IPS-NIHi7 (cell line): ENCODE measurements at regions not wholly inside any gene's neighbourhood (a gene's known extent, or its start where the extent isn't known, plus 50 kb on each side); places are given as distances from the start of the nearest gene placed in this dataset.
"Not testable (repeated sequence)": the region's sequence is repeated elsewhere in the genome, so short reads cannot be mapped to it uniquely, and the experiment has no call there.

Experiments
- DNase-seq: peaks from one replicate; pipeline ENCODE4 v3.0.0; 2012; ENCODE audit warnings: mixed read lengths; ENCODE audit errors: extremely low spot score

DNA sequence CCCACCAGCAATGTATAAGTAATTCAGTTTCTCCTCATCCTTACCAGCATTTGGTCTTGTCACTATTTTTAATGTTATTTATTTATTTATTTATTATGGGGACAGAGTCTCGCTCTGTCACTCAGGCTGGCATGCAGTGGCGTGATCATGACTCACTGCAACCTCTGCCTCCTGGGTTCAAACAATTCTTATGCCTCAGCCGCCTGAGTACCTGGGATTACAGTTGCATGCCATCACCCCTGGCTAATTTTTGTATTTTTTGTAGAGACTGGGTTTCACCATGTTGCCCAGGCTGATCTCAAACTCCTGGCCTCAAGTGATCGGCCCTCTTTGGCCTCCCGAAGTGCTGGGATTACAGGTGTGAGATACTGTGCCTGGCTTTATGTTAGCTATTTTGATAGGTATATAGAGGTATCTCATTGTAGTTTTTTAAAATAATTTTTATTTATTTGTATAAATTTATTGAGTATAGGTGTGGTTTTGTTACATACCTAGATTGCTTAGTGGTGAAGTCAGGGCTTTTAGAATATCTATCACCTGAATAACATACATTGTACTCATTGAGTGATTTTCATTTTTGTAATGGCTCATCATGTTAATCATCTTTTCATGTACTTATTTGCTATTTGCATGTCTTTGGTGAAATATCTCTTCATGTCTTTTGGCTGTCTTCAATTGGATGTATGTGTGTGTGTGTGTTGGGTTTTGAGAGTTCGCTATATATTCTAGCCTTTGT lies 53.3 kb downstream of the TANC2 start:
- DNase-seq = no peak

DNA sequence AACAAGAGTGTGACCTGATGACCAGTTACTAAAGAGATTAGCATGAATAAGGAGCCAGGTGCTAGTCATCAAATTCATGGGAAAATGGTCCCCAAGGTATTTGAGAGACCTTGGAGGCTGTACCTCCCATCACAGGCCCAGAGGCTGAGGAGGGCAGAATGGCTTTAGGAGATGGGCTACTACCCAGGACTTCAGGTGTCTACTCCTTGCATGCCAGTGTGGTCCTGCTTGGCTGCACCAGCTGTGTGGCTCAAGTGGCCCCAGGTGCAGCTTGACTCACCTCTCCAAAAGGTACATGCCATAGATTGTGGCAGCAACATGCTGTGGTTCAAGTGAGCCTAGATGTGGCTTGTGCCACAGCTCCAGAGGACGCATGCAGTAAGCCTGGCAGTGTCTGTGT lies 56.5 kb downstream of the TANC2 start:
- DNase-seq = no peak

DNA sequence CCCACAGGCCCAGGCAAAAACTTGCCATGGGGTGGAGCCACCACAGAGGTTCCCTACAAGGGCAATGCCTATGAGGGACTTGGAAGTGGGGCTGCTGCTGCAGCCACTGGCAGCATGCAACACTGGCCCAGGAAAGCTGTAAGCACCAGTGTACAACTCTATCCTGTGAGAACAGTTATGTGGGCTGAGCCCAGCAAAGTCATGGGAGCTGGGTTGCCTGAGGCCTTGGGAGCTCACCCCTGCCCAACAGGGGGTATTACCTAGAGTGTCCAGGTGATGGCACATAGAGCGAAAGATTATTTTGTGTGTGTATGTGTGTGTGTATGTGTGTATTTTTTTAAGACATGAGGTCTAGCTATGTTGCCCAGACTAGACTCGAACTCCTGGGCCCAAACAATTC lies 57.0 kb downstream of the TANC2 start:
- DNase-seq = no peak

DNA sequence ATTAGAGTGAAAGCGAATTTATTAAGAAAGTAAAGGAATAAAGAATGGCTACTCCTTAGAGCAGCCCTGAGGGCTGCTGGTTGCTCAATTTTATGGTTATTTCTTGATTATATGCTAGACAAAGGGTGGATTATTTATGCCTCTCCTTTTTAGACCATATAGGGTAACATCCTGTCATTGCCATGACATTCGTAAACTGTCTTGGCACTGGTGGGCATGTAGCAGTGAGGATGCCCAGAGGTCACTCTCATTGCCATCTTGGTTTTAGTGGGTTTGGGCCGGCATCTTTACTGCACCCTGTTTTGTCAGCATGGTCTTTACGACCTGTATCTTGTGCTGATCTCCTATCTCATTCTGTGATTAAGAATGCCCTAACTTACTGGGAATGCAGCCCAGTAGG lies 58.2 kb downstream of the TANC2 start:
- DNase-seq = no peak

DNA sequence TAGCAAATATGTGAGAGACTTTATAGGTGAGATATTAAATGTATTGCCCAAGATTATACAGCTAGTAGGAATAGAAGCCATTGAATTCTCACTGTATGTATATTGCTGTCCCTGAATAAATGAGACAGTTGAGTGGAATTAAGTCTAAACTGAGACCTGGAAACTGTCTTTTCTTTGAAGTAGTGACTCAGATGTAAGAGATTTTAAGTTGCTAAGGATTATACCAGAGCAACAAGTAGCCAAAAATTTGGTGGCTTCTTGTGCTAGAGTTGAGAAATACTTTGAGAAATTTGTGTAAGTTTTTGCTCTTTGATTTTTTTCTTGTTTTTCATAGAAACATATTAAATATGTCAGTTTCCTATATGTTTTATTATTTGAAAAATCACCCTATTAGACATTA lies 58.7 kb downstream of the TANC2 start:
- no peak for DNase-seq

DNA sequence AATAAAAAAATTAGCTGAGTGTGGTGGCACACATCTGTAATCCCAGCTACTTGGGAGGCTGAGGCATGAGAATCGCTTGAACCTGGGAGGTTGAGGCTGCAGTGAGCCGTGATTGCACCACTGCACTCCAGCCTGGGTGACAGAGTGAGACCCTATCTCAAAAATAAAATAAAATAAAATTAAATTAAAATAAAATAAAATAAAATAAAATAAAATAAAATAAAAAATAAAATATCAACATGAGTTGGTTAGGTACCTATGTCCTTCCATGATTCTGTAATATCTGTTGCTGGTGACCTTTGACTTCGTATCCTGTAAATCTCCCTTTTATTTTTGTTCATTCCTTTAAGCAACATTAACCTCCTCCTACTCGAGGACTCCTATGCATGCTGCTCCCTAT lies 59.6 kb downstream of the TANC2 start:
- DNase-seq = not testable (repeated sequence)

DNA sequence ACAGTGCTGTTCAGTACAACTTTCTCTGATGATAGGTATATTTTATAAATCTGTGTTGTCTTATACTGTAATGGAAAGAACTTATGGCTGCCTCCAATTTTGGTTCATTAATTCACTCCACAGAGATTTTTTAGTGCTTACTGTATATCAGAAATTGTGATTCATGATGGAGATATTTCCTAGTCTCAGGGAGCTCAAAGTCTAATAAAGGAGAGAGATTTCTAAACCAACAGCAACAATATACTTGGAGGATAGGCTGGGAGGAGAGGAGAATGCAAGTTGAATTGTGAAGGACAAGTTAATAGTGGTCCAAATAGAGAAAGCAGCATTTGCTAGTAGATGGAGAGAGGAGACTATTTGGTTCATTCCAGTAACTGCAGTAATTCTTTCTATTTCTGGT lies 63.5 kb downstream of the TANC2 start:
- no peak for DNase-seq

DNA sequence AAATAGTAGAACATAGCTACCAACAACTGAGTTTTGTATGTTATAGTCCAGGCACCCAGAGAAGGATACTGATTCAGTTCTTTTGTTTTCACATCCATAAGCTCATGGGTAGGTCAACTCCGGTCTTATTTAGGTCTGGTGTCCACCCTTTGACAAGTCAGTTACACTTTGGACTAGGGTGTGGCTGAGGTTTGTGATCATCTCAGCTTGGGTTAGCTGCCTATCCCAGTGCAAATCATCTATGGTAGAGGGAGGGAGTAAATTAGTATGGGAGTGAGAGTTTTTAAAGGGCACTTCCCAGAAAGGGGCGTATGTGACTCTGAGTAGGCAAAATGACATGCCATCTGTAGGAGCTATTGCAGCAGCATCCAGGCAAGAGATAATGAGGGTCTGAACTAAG lies 66.1 kb downstream of the TANC2 start:
- no peak for DNase-seq

DNA sequence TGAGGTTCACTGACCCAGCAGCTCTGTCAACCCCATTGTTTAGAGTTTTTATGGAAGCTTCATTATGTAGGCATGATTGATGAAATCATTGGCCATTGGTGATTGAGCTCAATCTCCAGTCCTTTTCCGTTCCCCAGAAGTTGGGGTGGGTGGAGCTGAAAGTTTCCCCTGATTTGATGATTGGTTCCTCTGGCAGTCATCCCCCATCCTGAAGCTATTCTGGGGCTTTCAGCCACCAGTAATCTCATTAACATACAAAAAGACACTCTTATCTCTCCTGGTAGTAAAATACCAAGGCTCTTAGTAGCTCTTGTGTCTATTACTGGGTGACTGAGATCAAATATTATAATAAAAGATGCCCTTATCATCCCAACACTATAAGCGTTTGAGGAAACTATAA lies 67.1 kb downstream of the TANC2 start:
- DNase-seq = peak; percentile 36

DNA sequence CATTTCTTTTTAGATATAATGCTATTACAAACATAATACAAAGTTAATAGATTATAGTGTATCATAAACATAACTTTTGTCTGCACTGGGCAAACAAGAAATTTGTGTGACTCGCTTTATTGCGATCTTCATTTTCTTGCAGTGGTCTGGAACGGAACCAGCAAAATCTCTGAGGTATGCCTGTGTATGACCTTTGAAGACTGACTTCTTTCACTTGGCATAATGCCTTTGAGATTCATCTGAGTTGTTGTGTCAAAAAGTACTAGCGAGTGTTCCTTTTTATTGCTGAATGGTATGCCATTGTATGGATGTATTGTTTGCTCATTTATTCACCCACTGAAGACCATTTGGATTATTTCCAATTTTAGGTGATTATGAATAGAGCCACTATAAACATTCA lies 69.2 kb downstream of the TANC2 start:
- DNase-seq = no peak

DNA sequence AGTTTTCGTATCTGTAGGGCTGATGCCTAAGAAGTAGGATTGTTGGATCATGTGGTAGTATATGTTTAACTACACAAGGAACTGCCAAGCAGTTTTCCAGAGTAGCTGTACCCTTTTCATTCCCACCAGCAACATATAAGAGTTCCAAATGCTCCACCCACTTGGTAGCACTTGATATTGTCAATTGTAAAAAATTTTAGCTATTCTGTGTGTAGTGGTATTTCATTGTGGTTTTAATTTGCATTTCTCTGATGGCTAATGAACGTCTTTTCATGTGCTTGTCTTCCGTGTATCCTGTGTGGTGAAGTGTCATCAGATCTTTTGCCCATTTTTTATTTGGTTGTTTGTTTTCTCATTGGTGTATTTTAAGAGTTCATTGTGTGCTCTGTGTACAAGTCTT lies 69.7 kb downstream of the TANC2 start:
- no peak for DNase-seq

DNA sequence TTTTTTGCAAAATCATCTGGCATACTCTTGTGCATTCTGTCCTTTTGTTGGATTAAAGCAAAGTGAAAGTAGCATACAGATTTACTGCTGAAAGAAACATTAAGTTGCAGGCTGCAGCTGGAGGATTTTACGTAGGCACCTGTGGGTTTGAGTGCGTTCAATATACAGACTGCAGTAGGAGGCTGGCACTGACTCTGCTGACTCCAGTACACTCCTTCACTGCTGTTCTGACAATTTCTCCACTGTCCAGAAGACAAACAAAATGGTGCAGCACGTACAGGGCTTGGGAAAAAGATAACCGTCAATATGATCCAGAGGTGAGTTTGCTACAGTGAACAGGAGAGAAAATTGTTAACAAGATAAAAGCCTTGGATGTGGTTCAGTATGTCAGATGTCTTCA lies 73.3 kb downstream of the TANC2 start:
- no peak for DNase-seq

DNA sequence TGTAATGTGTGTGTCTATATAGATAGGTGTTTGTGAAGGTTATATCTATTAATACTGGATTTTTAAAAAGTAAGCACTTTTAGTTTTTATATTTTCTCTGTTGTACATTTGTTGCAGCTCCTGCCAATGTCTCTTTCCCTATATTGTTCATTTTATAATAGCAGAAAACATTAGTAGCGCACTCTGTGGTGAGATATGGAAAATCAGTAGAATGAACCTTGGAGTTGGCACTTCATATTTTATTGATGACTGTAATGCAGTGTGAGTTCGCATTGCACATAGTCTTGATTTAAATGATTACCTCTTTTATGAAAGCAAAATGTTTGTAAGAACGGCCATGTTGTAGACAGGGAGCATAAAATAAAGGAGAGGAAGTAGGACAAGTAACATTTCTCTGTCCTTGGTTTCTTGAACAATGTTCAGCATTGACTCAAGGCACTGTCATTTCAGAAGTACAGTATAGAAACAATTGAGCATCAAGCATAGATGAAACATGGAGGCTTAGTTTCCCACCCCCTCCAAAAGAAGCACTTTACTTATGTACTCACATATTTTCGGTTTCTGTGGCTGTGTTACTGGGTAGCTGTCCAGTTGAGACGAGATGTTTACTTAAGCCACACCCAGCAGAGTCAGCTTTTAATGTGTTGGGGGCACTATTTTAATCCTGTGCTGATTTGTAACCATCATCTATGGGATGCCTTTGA lies 74.0 kb downstream of the TANC2 start:
- DNase-seq = no peak

DNA sequence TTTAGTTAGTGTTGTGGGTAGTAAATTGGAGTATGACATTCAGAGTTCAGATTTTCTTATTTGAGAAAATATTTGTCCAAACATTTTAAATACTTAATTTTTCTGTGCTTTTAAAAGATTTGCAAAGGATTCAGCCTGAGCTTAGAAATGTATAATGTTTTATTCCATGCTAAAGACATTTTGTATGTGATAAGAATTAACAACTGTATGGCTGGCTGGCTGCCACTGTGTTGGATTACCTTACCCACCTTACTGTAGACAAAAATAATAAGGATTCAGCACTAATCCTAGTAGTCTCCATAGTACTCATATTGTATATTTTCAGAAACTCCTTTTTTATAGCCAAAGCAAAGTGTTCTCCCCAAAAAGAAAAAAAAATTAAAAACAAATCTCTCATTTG lies 74.8 kb downstream of the TANC2 start:
- DNase-seq = no peak

DNA sequence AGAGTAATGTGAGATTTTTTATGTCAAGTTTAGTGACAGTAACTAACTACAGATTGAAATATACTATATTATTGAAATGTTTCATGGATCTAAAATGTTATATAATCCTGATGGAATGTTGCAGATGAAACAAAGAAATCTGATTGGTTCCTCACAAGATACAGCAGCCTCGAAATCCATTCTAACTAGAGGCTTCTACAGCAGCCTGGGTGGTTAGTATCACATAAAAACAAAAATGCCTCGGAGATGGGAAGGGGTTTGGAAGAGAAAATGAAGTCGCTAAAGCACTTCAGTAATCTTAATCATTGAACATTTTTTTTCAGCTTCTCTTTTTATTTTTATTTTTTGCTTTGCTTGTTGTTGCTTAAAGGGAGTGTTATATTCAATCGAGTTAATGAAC lies 75.2 kb downstream of the TANC2 start:
- DNase-seq = no peak

DNA sequence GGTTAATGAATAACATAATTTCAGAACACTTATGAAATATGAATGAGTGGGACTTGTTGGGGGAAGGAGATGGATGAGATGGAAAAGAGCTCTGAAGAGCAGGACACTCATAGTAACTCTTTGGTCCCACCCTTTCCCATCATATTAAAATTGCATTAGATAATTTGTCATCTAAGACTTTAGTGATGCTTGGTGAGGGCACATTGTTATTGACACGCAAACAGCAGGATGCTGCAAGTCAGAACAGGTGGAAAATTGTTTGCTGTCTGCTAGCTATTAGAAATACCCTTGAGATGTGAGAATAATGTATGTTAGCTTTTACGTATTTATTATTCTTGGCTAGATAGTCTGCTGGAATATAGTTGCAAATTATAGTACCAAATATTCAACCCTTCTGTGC lies 75.7 kb downstream of the TANC2 start:
- no peak for DNase-seq

DNA sequence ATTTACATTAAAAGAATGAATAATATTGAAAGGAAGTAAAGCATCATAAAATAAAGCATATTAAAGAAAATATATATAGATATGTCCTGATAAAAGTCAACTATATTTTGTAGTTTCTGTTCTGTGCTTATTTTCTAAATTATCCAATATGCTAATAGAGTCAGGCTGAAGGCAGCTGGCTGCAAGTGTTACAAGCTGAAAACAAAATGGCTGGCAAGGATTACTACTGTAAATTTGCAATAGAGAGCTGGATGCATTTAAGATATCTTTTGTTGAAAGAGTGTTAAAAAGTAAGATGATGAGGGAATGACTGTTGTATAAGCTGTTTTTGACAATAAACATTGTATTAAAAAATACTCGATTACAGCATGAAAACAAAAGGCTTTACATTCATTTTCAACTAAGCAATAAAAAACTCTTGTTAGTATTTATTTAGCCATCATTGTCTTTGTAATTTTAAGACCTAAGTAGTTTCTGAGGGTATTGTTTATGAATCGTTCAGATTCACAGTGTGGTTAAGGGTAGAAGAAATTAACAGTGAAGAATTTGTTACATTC lies 76.3 kb downstream of the TANC2 start:
- DNase-seq = no peak

DNA sequence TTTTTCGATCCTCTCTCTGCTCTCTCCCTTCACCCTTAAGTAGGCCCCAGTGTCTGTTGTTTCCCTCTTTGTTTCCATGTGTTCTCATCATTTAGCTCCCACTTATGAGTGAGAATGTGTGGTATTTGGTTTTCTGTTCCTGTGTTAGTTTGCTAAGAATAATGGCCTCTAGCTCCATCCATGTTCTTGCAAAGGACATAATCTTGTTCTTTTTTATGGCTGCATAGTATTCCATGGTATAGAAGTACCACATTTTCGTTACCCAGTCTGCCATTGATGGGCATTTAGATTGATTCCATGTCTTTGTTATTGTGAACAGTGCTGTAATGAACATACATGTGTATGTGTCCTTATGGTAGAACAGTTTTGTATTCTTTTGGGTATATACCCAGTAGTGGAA lies 91.5 kb downstream of the TANC2 start:
- DNase-seq = not testable (repeated sequence)

DNA sequence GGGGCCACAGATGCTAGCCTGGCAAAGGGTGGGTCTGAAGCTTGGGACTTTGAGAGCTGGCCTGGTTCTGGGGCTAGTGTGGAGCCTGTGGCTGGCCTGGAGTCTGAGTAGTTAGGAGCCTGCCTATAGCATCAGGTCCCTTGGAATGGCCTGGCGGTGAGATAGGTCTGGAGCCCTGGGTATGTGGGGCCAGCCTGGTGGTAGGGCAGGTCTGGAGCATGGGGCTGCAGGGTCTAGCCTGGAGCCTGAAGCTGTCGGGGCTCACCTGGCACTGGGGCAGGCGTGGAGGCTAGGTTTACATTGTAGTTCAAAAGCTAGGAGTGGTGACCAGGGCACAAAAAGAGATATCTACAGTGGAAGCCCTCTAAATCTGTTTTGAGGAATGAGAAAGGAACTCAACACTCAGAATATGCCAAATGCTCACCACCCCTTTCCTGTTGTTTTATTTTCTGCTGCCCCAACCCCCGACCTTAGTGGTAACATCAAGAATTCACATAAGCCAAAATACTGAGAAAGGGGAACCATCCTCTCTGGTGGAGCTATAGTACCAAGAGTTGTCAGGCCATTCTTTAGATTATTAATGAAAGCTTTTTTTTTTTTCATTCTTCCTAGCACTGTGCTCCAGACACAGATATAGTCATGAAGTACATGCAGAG lies 100.3 kb downstream of the TANC2 start:
- peak; percentile 12 for DNase-seq

DNA sequence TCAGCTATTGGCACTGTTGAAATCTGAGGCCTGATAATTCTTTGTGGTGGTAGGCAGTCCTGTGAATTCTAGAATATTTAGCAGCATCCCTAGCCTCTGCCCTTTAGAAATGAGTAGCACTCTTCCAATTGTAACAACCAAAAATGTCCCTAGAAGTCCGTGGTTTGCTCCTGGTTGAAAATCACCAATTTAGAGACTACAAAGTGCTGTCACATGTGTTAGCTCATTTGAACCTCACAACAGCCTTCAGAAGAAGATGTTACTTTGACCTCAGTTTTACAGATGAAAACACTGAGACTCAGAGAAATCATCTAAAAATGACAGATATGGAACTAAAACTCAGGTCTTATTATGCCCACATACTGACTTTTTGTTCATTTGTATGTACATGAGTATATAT lies 103.2 kb downstream of the TANC2 start:
- DNase-seq = no peak

DNA sequence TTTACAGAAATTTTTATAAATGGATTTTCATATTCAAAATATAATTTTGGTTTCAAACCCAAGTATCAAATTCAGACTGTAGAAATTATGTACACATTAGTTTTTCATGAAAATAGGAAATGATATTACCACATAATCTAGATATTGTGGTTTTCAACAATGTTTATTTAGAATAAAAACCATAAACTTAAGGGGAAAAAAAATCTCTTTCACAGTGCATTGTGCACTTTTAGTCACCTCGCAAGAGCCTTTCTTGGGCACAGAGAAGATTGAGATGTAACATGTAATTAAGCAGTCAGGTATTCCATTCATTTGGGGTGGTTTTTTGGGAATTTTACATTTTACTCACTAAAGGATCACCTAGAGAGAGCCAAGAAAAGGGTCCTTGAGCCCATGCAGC lies 104.0 kb downstream of the TANC2 start:
- DNase-seq = no peak

DNA sequence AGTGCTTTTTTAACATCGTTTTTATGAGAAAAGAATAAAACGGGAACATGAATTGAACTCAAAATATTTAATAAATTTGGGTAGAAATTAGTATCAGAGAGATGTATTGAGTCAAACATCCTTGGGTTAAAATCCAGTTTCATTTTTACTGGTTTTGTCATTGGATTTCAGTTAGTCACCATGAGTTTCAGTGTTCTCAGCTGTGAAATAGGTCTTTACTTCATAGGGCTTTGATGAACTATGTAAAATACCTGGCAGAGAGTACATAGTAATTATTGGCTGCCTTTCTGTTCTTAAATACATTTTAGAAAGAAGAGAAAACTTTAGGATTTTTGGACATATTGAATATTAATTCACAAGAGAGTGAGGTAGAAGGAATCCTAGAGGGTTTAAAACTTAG lies 105.8 kb downstream of the TANC2 start:
- no peak for DNase-seq

DNA sequence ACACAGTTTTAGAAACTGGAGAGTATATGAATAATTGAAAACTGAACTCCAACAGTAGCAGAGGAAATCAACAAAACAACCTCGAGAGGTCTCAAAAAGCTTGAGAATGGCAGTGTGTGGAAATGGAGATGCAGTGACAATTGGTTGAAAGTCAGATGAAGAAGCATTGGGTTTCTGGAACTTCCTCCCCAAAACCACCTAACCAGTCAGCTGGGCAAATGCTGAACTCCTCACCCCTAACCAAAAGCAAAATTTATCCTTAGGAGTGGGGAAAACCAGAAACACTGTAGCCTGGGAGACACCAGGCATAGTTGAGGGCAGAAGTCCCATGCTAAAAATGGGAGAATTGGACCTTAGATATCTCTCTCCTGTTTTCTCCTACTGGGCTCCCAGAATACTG lies 109.9 kb downstream of the TANC2 start:
- no peak for DNase-seq
